ENCODE measurements at regions not wholly inside any gene's neighbourhood (a gene's known extent, or its start where the extent isn't known, plus 50 kb on each side); places are given as distances from the start of the nearest gene placed in this dataset.
A peak's percentile ranks its signal among the peaks of the same experiment; 100 is the strongest.

- TF ChIP-seq CTCF (conservative IDR thresholded peaks at IDR 0.05; ENCODE audit: low read depth, low read length), result peak; percentile 51
- H3K4me3 ChIP-seq (ENCODE audit: low read depth, low read length), result no peak overlapping the region
- DNase-seq (ENCODE audit: low read depth), result peak; percentile 9
These were observed 82.4 kb upstream of the SELENOP start for GRCh38 chr5:42894057-42894456.

GRCh38 chr5:42889311-42889933, 77.7 kb upstream of the SELENOP start:
- H3K4me3 ChIP-seq (ENCODE audit: low read depth, low read length), result no peak overlapping the region
- TF ChIP-seq CTCF (conservative IDR thresholded peaks at IDR 0.05; ENCODE audit: low read depth, low read length), result peak; percentile 98
- DNase-seq (ENCODE audit: low read depth), result peak; percentile 90

- no peak for DNase-seq (ENCODE audit: low read depth)
- TF ChIP-seq CTCF (conservative IDR thresholded peaks at IDR 0.05; ENCODE audit: low read depth, low read length), result no peak
- H3K4me3 ChIP-seq (ENCODE audit: low read depth, low read length), result no peak overlapping the region
These were observed 77.1 kb upstream of the SELENOP start for GRCh38 chr5:42888771-42889170.

DNA sequence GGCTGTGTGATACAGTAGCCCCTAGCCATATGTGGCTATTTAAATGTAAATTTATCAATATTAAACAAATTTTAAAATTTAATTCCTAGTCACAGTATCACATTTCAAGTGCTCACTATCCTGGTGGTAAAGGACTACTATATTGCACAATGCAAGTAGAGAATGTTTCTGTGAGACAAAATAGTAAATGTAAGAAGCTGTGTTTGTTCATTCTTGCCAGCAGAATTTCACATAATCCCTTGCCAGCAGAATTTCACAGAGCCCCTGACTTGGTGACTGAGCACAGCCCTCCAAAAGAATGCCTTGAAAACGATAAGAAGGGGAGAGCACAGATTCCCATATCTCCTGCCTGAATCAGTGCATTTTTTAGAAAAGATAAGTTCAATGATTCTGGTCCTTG, 75.9 kb upstream of the SELENOP start:
- no peak for TF ChIP-seq CTCF (conservative IDR thresholded peaks at IDR 0.05; ENCODE audit: low read depth, low read length)
- no peak overlapping the region for H3K4me3 ChIP-seq (ENCODE audit: low read depth, low read length)
- peak; percentile 61 for DNase-seq (ENCODE audit: low read depth)

DNA sequence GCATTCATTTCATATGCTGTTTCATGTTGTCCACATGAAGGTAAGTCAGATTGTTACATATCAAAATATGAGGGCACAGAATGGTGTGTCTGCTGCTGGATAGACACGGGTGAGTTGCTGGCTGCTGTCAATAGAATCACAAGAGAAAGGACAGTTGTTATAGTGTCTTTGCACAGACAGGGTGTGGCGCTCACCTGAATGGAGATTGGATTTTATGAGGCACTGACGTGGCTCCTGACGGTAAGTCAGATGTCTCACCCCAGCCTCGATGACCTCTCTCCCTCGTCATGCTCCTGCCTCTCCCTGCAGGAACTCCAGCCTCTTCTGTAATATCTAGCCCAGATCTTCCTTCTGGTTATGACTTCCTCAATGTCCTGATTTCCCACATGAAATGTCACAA, 75.4 kb upstream of the SELENOP start:
- TF ChIP-seq CTCF (conservative IDR thresholded peaks at IDR 0.05; ENCODE audit: low read depth, low read length), result no peak
- H3K4me3 ChIP-seq (ENCODE audit: low read depth, low read length), result no peak overlapping the region
- no peak for DNase-seq (ENCODE audit: low read depth)

GRCh38 chr5:42886635-42887034, 74.9 kb upstream of the SELENOP start:
- TF ChIP-seq CTCF (conservative IDR thresholded peaks at IDR 0.05; ENCODE audit: low read depth, low read length), result no peak
- no peak overlapping the region for H3K4me3 ChIP-seq (ENCODE audit: low read depth, low read length)
- DNase-seq (ENCODE audit: low read depth), result peak; percentile 15

- no peak for DNase-seq (ENCODE audit: low read depth)
- TF ChIP-seq CTCF (conservative IDR thresholded peaks at IDR 0.05; ENCODE audit: low read depth, low read length), result no peak
- H3K4me3 ChIP-seq (ENCODE audit: low read depth, low read length), result no peak overlapping the region
These were observed 72.6 kb upstream of the SELENOP start for GRCh38 chr5:42884326-42884725.
